HCT116 (cell line): ENCODE measurements at regions not wholly inside any gene's neighbourhood (a gene's known extent, or its start where the extent isn't known, plus 50 kb on each side); places are given as distances from the start of the nearest gene placed in this dataset.

Experiments
- ATAC-seq: fragments of 200-7000 bp; cut with Tn5 transposase; 2 replicates; pipeline ENCODE4 v1.9.1; 2020; ENCODE audit warnings: mild to moderate bottlenecking, moderate library complexity
- BruUV-seq: library from RNA; stranded (reverse); fragments of 400-500 nt; replicated peaks from 2 replicates; lab custom pipeline; 2021; lab: Mats Ljungman, UMichigan
- CTCF ChIA-PET: fragments of 300-600 bp; sonication (Branson Sonifier 250); formaldehyde crosslinking; loops from one replicate; lab custom pipeline; 2021; ENCODE audit warnings: antibody characterized with exemption; lab: Charles Lee
- POLR2A ChIA-PET: fragments of 300-600, 350-600 bp; sonication (Branson Sonifier 250); formaldehyde crosslinking; loops from one replicate; lab custom pipeline; 2021; ENCODE audit warnings: antibody characterized with exemption; lab: Charles Lee
- RAD21 ChIA-PET, 2 experiments: fragments of 300-600 bp; sonication (Branson Sonifier 250); formaldehyde crosslinking; loops; one replicate each; lab custom pipeline; 2023; ENCODE audit warnings: low total read pairs in 2 of 2; ENCODE audit not compliant: uncharacterized antibody in 2 of 2, unreplicated experiment in 2 of 2, low non-redundant PET in 1 of 2; lab: Charles Lee
- DNase-seq: peaks from one replicate; pipeline ENCODE4 v3.0.0-alpha.2; 2010; ENCODE audit warnings: low read depth, low spot score
- H2AFZ ChIP-seq: fragments of 200-600 bp; shearing (Covaris generic), sonication (generic); 2 replicates; pipeline ENCODE4 v1.6.1; 2017; ENCODE audit warnings: low read depth, mixed run types, mixed read lengths, antibody characterized with exemption, low read length; ENCODE audit not compliant: poor library complexity, severe bottlenecking
- H3K27ac ChIP-seq: 2 replicates; pipeline ENCODE4 v1.5.1; 2012; ENCODE audit warnings: low read depth, low read length
- H3K27me3 ChIP-seq: fragments of 200-600 bp; sonication (generic); 2 replicates; pipeline ENCODE4 v1.6.1; 2016; ENCODE audit warnings: mixed run types, low read length, mixed read lengths; ENCODE audit not compliant: insufficient read depth
- H3K36me3 ChIP-seq, 2 experiments: fragments of 200-500 bp in 1 of 2; fragments of 200-600 bp in 1 of 2; sonication (Bioruptor generic) in 1 of 2; sonication (generic) in 1 of 2; 2 replicates each; pipeline versions ENCODE4 v1.5.1 to v1.6.1; 2014 to 2016; ENCODE audit warnings: low read length in 2 of 2, inconsistent platforms in 1 of 2, mixed read lengths in 1 of 2, mixed run types in 1 of 2; ENCODE audit not compliant: insufficient read depth in 2 of 2, control insufficient read depth in 1 of 2
- H3K4me1 ChIP-seq, 2 experiments: fragments of 200-600 bp in 1 of 2; sonication (generic) in 1 of 2; 2 replicates each; pipeline versions ENCODE4 v1.5.1 to v1.6.1; 2012 to 2017; ENCODE audit warnings: low read length in 2 of 2, inconsistent platforms in 1 of 2, mild to moderate bottlenecking in 1 of 2, mixed read lengths in 1 of 2, mixed run types in 1 of 2, moderate library complexity in 1 of 2; ENCODE audit not compliant: insufficient read depth in 2 of 2, control insufficient read depth in 1 of 2
- H3K4me2 ChIP-seq: fragments of 200-600 bp; sonication (generic); 2 replicates; pipeline ENCODE4 v1.6.1; 2017; ENCODE audit warnings: mixed run types, low read length, mixed read lengths
- H3K4me3 ChIP-seq, 2 experiments: fragments of 200-600 bp in 1 of 2; sonication (generic) in 1 of 2; replicated peaks in 1 of 2; 2 replicates each; pipeline ENCODE4 v1.5.1; 2011 to 2016; ENCODE audit warnings: low read length in 2 of 2, control low read depth in 1 of 2, low read depth in 1 of 2, mild to moderate bottlenecking in 1 of 2, mixed read lengths in 1 of 2, mixed run types in 1 of 2
- H3K79me2 ChIP-seq: fragments of 200-600 bp; sonication (generic); 2 replicates; pipeline ENCODE4 v1.6.1; 2017; ENCODE audit warnings: mild to moderate bottlenecking, mixed run types, low read length, moderate library complexity, mixed read lengths; ENCODE audit not compliant: insufficient read depth
- H3K9ac ChIP-seq: fragments of 200-600 bp; sonication (generic); 2 replicates; pipeline ENCODE4 v1.6.1; 2016; ENCODE audit warnings: low read length, mixed read lengths
- H3K9me2 ChIP-seq: fragments of 200-600 bp; sonication (generic), shearing (Covaris generic); 2 replicates; pipeline ENCODE4 v1.6.1; 2017; ENCODE audit warnings: mixed run types, mild to moderate bottlenecking, moderate library complexity; ENCODE audit not compliant: insufficient read depth
- H3K9me3 ChIP-seq, 2 experiments: fragments of 200-500 bp in 1 of 2; fragments of 200-600 bp in 1 of 2; sonication (Bioruptor generic) in 1 of 2; sonication (generic) in 1 of 2; 2 replicates each; pipeline ENCODE4 v1.6.1; 2014 to 2017; ENCODE audit warnings: low read length in 2 of 2, mixed read lengths in 2 of 2, inconsistent platforms in 1 of 2, low read depth in 1 of 2, mild to moderate bottlenecking in 1 of 2, mixed run types in 1 of 2, moderate library complexity in 1 of 2; ENCODE audit not compliant: control insufficient read depth in 1 of 2, insufficient read depth in 1 of 2
- H4K20me1 ChIP-seq: fragments of 200-600 bp; sonication (generic), shearing (Covaris generic); 2 replicates; pipeline ENCODE4 v1.6.1; 2017; ENCODE audit warnings: mixed run types, mild to moderate bottlenecking, moderate library complexity; ENCODE audit not compliant: insufficient read depth
- ATF3 ChIP-seq: IDR thresholded peaks from 2 replicates; pipeline ENCODE4 v1.6.1; 2012
- CBX3 ChIP-seq: IDR thresholded peaks from 2 replicates; pipeline ENCODE4 v1.6.1; 2012; ENCODE audit warnings: low read depth
- EZH2 ChIP-seq: fragments of 200-600 bp; sonication (generic); IDR thresholded peaks from 2 replicates; pipeline ENCODE4 v1.6.1; 2017; ENCODE audit warnings: antibody characterized with exemption, mixed run types
- EZH2phosphoT487 ChIP-seq: fragments of 200-600 bp; IDR thresholded peaks from 2 replicates; pipeline ENCODE4 v1.6.1; 2018; ENCODE audit warnings: antibody characterized with exemption, borderline replicate concordance
- FOSL1 ChIP-seq: IDR thresholded peaks from 2 replicates; pipeline ENCODE4 v1.6.1; 2012; ENCODE audit warnings: low read depth
- JUND ChIP-seq: IDR thresholded peaks from 2 replicates; pipeline ENCODE4 v1.6.1; 2012
- POLR2AphosphoS5 ChIP-seq: IDR thresholded peaks from 2 replicates; pipeline ENCODE4 v1.6.1; 2011; ENCODE audit warnings: mild to moderate bottlenecking, low read depth, low read length, moderate library complexity
- RAD21 ChIP-seq: IDR thresholded peaks from 2 replicates; pipeline ENCODE4 v1.6.1; 2012; ENCODE audit warnings: low read depth, mild to moderate bottlenecking
- SRF ChIP-seq: IDR thresholded peaks from 2 replicates; pipeline ENCODE4 v1.6.1; 2012; ENCODE audit warnings: low read depth
- ZBTB33 ChIP-seq: IDR thresholded peaks from 2 replicates; pipeline ENCODE4 v1.6.1; 2011; ENCODE audit warnings: mild to moderate bottlenecking, low read length, moderate library complexity; ENCODE audit not compliant: insufficient replicate concordance; ENCODE audit errors: extremely low read depth
- ZFX ChIP-seq: fragments of 450-650 bp; IDR thresholded peaks from 2 replicates; pipeline ENCODE4 v1.6.1; 2017
- intact Hi-C: fragments of 100-400 bp; cut with micrococcal nuclease; formaldehyde crosslinking; loops from 2 replicates; pipeline ENCODE4 v1.10.0; 2022
- TF ChIP-seq, protein P1 (sequence below): IDR thresholded peaks from 2 replicates; pipeline ENCODE4 v1.6.1; 2012

DNA sequence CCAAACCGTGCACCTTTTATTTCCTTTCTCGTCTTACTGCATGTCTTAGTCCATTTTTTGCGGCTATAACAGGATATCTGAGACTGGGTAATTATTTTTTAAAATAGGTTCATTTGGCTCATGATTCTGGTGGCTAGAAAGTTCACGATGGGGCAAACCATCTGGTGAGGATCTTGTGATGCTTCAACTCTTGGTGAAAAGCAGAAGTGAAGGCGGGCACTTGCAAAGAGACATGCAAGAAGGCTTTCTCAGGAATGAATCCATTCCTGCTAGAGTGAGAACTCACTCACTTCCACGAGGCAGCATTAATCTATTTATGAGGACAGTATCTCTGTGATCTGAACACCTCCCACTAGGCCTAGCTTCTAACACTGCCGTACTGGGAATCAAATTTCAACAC, 327.1 kb upstream of the RBMS1 start:
- Histone ChIP-seq H3K9me3 (no peaks in the 10 kb centered on the region), H3K36me3 (no peaks in the 10 kb centered on the region), H3K4me1 (no peaks in the 10 kb centered on the region), H3K4me2 (no peak overlapping the region), H4K20me1 (no peaks in the 10 kb centered on the region), H3K9me2 (no peaks in the 10 kb centered on the region), H3K4me3 (no peak overlapping the region), H3K79me2 (no peaks in the 10 kb centered on the region), H3K27me3 (no peaks in the 10 kb centered on the region), H3K9ac (no peak overlapping the region), H3K27ac (no peak overlapping the region), H2AFZ (no peak overlapping the region)
- no peak for ATAC-seq
- ChIA-PET RAD21 (no interaction called here), POLR2A (no interaction called here), CTCF (no interaction called here)
- intact Hi-C loops: no loop called here
- no TSS peak for BruUV-seq
- TF ChIP-seq SRF: no peak
- no peak for TF ChIP-seq ZBTB33
- TF ChIP-seq EZH2: no peak
- no peak for TF ChIP-seq JUND
- no peak for TF ChIP-seq CBX3
- no peak for TF ChIP-seq ATF3
- no peak for TF ChIP-seq EZH2phosphoT487
- TF ChIP-seq FOSL1: no peak
- no peak for TF ChIP-seq RAD21
- TF ChIP-seq POLR2AphosphoS5: no peak
- no peak for TF ChIP-seq ZFX
- TF ChIP-seq, protein P1, sequence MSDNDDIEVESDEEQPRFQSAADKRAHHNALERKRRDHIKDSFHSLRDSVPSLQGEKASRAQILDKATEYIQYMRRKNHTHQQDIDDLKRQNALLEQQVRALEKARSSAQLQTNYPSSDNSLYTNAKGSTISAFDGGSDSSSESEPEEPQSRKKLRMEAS: no peak
- no peak for DNase-seq
